SK-N-SH treated with all-trans-retinoic acid at 6 μM for 48 hours (cell line): ENCODE measurements at regions not wholly inside any gene's neighbourhood (a gene's known extent, or its start where the extent isn't known, plus 50 kb on each side); places are given as distances from the start of the nearest gene placed in this dataset.

Source experiments
- ARNTL ChIP-seq: fragments of 450-650 bp; formaldehyde crosslinking; IDR thresholded peaks from 2 replicates; pipeline ENCODE4 v1.5.0; 2020; ENCODE audit warnings: low read depth, mild to moderate bottlenecking, moderate library complexity, borderline replicate concordance
- CREB5 ChIP-seq: fragments of 250-450 bp; sonication (Bioruptor Pico); IDR thresholded peaks from 2 replicates; pipeline ENCODE4 v1.5.1; 2020; ENCODE audit warnings: low read depth, mild to moderate bottlenecking, moderate library complexity
- ISL1 ChIP-seq: fragments of 250-450 bp; sonication (Bioruptor Pico); IDR thresholded peaks from 2 replicates; pipeline ENCODE4 v2.1.2; 2022; ENCODE audit warnings: mild to moderate bottlenecking, moderate library complexity
- OSR1 ChIP-seq: fragments of 250-450 bp; sonication (Bioruptor Pico); IDR thresholded peaks from 2 replicates; pipeline ENCODE4 v1.8.0; 2022; ENCODE audit warnings: moderate library complexity, mild to moderate bottlenecking, inconsistent platforms
- PATZ1 ChIP-seq: fragments of 250-450 bp; sonication (Bioruptor Pico); IDR thresholded peaks from 2 replicates; pipeline ENCODE4 v1.8.0; 2020; ENCODE audit warnings: mild to moderate bottlenecking, moderate library complexity, borderline replicate concordance
- PPARA ChIP-seq: fragments of 250-450 bp; sonication (Bioruptor Pico); IDR thresholded peaks from 2 replicates; pipeline ENCODE4 v1.5.0; 2020; ENCODE audit warnings: mild to moderate bottlenecking, borderline replicate concordance
- RARB ChIP-seq: fragments of 250-450 bp; sonication (Bioruptor Pico); IDR thresholded peaks from 2 replicates; pipeline ENCODE4 v1.8.0; 2021; ENCODE audit warnings: mild to moderate bottlenecking, moderate library complexity
- TOX ChIP-seq: fragments of 250-450 bp; sonication (Bioruptor Pico); IDR thresholded peaks from 2 replicates; pipeline ENCODE4 v1.8.0; 2021; ENCODE audit warnings: mild to moderate bottlenecking, moderate library complexity, borderline replicate concordance
- ZC3H10 ChIP-seq: fragments of 250-450 bp; sonication (Bioruptor Pico); IDR thresholded peaks from 2 replicates; pipeline ENCODE4 v1.5.1; 2021; ENCODE audit warnings: mild to moderate bottlenecking, moderate library complexity
- ZFP3 ChIP-seq: fragments of 250-450 bp; sonication (Bioruptor Pico); IDR thresholded peaks from 2 replicates; pipeline ENCODE4 v1.5.0; 2020; ENCODE audit warnings: mild to moderate bottlenecking, moderate library complexity
- ZNF565 ChIP-seq: fragments of 450-650 bp; formaldehyde crosslinking; conservative IDR thresholded peaks from 2 replicates; pipeline ENCODE4 v1.5.0; 2020; ENCODE audit warnings: low read depth, mild to moderate bottlenecking, moderate library complexity
- TF ChIP-seq, protein P1 (sequence below): fragments of 250-450 bp; sonication (Bioruptor Pico); IDR thresholded peaks from 2 replicates; pipeline ENCODE4 v1.8.0; 2021; ENCODE audit warnings: low read depth, mild to moderate bottlenecking, moderate library complexity, borderline replicate concordance
- TF ChIP-seq, protein P2 (sequence below): fragments of 250-450 bp; sonication (Bioruptor Pico); IDR thresholded peaks from 2 replicates; pipeline ENCODE4 v1.5.1; 2021; ENCODE audit warnings: mild to moderate bottlenecking, moderate library complexity

DNA sequence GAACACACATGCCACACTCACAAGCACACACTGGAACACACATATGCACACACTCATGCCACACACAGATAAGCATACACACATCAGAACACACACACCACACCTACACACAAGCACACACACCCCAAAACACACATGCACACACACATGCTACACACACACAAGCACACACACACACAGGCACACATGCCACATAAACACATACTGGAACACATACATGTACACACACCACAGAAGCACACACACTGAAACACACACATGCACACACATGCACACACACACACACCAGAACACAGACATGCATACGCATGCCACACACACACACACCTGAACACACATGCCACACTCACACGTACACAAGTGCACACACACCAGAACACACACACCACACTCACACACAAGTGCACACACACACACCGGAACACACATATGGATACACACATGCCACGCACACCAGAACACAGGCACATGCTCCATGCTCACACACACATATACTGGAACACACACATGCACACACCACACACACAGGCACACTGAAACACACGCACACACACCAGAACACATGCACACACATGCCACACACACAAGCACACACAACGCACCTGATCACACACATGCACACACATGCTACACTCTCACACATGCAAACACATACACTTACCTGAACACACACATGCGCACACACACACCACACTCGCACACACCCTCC lies 78.0 kb upstream of the IRX4 start:
- TF ChIP-seq ZFP3 (CRISPR knock-in tag) (no peak), PATZ1 (no peak), CREB5 (no peak), ZC3H10 (CRISPR knock-in tag) (no peak), PPARA (CRISPR knock-in tag) (no peak), ZNF565 (CRISPR knock-in tag) (no peak), ISL1 (CRISPR knock-in tag) (no peak), TOX (CRISPR knock-in tag) (no peak), ARNTL (CRISPR knock-in tag) (no peak), OSR1 (CRISPR knock-in tag) (no peak), RARB (CRISPR knock-in tag) (no peak)
- TF ChIP-seq, protein P1, sequence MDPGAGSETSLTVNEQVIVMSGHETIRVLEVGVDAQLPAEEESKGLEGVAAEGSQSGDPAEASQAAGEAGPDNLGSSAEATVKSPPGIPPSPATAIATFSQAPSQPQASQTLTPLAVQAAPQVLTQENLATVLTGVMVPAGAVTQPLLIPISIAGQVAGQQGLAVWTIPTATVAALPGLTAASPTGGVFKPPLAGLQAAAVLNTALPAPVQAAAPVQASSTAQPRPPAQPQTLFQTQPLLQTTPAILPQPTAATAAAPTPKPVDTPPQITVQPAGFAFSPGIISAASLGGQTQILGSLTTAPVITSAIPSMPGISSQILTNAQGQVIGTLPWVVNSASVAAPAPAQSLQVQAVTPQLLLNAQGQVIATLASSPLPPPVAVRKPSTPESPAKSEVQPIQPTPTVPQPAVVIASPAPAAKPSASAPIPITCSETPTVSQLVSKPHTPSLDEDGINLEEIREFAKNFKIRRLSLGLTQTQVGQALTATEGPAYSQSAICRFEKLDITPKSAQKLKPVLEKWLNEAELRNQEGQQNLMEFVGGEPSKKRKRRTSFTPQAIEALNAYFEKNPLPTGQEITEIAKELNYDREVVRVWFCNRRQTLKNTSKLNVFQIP (CRISPR knock-in tag), result no peak
- TF ChIP-seq, protein P2, sequence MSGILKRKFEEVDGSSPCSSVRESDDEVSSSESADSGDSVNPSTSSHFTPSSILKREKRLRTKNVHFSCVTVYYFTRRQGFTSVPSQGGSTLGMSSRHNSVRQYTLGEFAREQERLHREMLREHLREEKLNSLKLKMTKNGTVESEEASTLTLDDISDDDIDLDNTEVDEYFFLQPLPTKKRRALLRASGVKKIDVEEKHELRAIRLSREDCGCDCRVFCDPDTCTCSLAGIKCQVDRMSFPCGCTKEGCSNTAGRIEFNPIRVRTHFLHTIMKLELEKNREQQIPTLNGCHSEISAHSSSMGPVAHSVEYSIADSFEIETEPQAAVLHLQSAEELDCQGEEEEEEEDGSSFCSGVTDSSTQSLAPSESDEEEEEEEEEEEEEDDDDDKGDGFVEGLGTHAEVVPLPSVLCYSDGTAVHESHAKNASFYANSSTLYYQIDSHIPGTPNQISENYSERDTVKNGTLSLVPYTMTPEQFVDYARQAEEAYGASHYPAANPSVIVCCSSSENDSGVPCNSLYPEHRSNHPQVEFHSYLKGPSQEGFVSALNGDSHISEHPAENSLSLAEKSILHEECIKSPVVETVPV, result no peak
